ENCODE measurements at regions not wholly inside any gene's neighbourhood (a gene's known extent, or its start where the extent isn't known, plus 50 kb on each side); places are given as distances from the start of the nearest gene placed in this dataset.

GRCh38 chr2:142562900-142563299 is 314.6 kb upstream of the KYNU start:
- TF ChIP-seq CTCF (conservative IDR thresholded peaks at IDR 0.05 in 1 of 2, IDR thresholded peaks at IDR 0.05 in 1 of 2; ENCODE audit: low read depth in 1 of 2, low read length in 2 of 2) (no peak), EZH2 (IDR thresholded peaks at IDR 0.05; ENCODE audit: low read length, missing control alignments) (no peak)
